GDM1 (cell line): ENCODE measurements at regions not wholly inside any gene's neighbourhood (a gene's known extent, or its start where the extent isn't known, plus 50 kb on each side); places are given as distances from the start of the nearest gene placed in this dataset.
"Not testable (repeated sequence)": the region's sequence is repeated elsewhere in the genome, so short reads cannot be mapped to it uniquely, and the experiment has no call there.

Experiments used
- DNase-seq: peaks from one replicate; lab custom pipeline; 2025; lab: John Stamatoyannopoulos, UW

- no peak for DNase-seq
Measured at GRCh38 chr1:219560856-219561255, 52.0 kb downstream of the ZC3H11B start.

GRCh38 chr1:219559899-219560298 is 53.0 kb downstream of the ZC3H11B start:
- no peak for DNase-seq

GRCh38 chr1:219555806-219556205 is 57.1 kb downstream of the ZC3H11B start:
- DNase-seq = no peak

- DNase-seq = no peak
Measured at GRCh38 chr1:219555031-219555692, 57.7 kb downstream of the ZC3H11B start.

- DNase-seq = no peak
Measured at GRCh38 chr1:219553934-219554502, 58.9 kb downstream of the ZC3H11B start.

- no peak for DNase-seq
Measured at GRCh38 chr1:219550201-219550600, 62.7 kb downstream of the ZC3H11B start.

GRCh38 chr1:219549215-219549614 is 63.7 kb downstream of the ZC3H11B start:
- no peak for DNase-seq

GRCh38 chr1:219548386-219548785 is 64.5 kb downstream of the ZC3H11B start:
- DNase-seq = no peak

GRCh38 chr1:219545756-219546155 is 67.1 kb downstream of the ZC3H11B start:
- DNase-seq = not testable (repeated sequence)

GRCh38 chr1:219544163-219544846 is 68.6 kb downstream of the ZC3H11B start:
- no peak for DNase-seq

- DNase-seq = no peak
Measured at GRCh38 chr1:219542828-219543518, 69.9 kb downstream of the ZC3H11B start.

- DNase-seq = no peak
Measured at GRCh38 chr1:219541946-219542345, 71.0 kb downstream of the ZC3H11B start.

GRCh38 chr1:219539645-219540254 is 73.2 kb downstream of the ZC3H11B start:
- no peak for DNase-seq

- DNase-seq = no peak
Measured at GRCh38 chr1:219538886-219539285, 74.0 kb downstream of the ZC3H11B start.

- DNase-seq = no peak
Measured at GRCh38 chr1:219537223-219537631, 75.7 kb downstream of the ZC3H11B start.

GRCh38 chr1:219536038-219536437 is 76.9 kb downstream of the ZC3H11B start:
- no peak for DNase-seq

- no peak for DNase-seq
Measured at GRCh38 chr1:219534991-219535390, 77.9 kb downstream of the ZC3H11B start.

- no peak for DNase-seq
Measured at GRCh38 chr1:219533280-219533679, 79.6 kb downstream of the ZC3H11B start.

- no peak for DNase-seq
Measured at GRCh38 chr1:219529116-219529515, 83.8 kb downstream of the ZC3H11B start.

GRCh38 chr1:219528633-219529032 is 84.3 kb downstream of the ZC3H11B start:
- DNase-seq = no peak

GRCh38 chr1:219527994-219528393 is 84.9 kb downstream of the ZC3H11B start:
- no peak for DNase-seq

GRCh38 chr1:219526074-219526473 is 86.8 kb downstream of the ZC3H11B start:
- no peak for DNase-seq
